Heart left ventricle (tissue), 13 donors: ENCODE measurements at regions not wholly inside any gene's neighbourhood (a gene's known extent, or its start where the extent isn't known, plus 50 kb on each side); places are given as distances from the start of the nearest gene placed in this dataset.

Experiments
- CTCF ChIP-seq, 12 donors: fragments of 200-600 bp; sonication (generic) in 4 of 12; IDR thresholded peaks; one replicate each; pipeline versions ENCODE4 v1.5.0 to v1.8.0; 2018 to 2022; ENCODE audit warnings: antibody characterized with exemption in 12 of 12, mild to moderate bottlenecking in 5 of 12
- POLR2A ChIP-seq, 2 donors: fragments of 450-650 bp; IDR thresholded peaks; one replicate each; pipeline ENCODE4 v1.6.1; 2017; ENCODE audit warnings: antibody characterized with exemption in 2 of 2, mild to moderate bottlenecking in 2 of 2, moderate library complexity in 2 of 2
- donor health status: ischemic (EF 13 %, LVEDD 7.1; RV severe dilation, severe dysfunction).
- donor health status: DM: no; HTN: yes; CAD: no.
- donor health status: DM: no; HTN: no; CAD: no.
- donor health status: ischemic (EF 25% LVEDD 6.9; RV normal size, moderate dysfunction).
- donor health status: ischemic (EF 25% LVEDD 5.7; RV mildly dilated, moderate dysfunction).
- donor health status: ischemic (EF 35%, LVEDD 5.7; RV mildly dilated, moderate dysfunction).
- donor health status: nonischemic (EF 11% LVEDD 7.7; RV severe dilation, severe dysfunction).
- donor health status: DM: yes; HTN: yes; CAD: no.
- donor health status: PGD.
- donor health status: ischemic (EF 29% LVEDD 5.4; RV normal size, mild dysfunction).
- donor health status: nonischemic (EF 23%, LVEDD 6.1; RV moderate dilation, normal function).

- TF ChIP-seq CTCF (IDR thresholded peaks at IDR 0.05) (peak in 10 of 12 donors; percentile 15 to 53 (median 36)), POLR2A (IDR thresholded peaks at IDR 0.05) (no peak)
Observed at GRCh38 chr3:191136347-191136746, 62.7 kb upstream of the OSTN start.
